ENCODE measurements at regions not wholly inside any gene's neighbourhood (a gene's known extent, or its start where the extent isn't known, plus 50 kb on each side); places are given as distances from the start of the nearest gene placed in this dataset.
"Not testable (repeated sequence)": the region's sequence is repeated elsewhere in the genome, so short reads cannot be mapped to it uniquely, and the experiment has no call there.

DNA sequence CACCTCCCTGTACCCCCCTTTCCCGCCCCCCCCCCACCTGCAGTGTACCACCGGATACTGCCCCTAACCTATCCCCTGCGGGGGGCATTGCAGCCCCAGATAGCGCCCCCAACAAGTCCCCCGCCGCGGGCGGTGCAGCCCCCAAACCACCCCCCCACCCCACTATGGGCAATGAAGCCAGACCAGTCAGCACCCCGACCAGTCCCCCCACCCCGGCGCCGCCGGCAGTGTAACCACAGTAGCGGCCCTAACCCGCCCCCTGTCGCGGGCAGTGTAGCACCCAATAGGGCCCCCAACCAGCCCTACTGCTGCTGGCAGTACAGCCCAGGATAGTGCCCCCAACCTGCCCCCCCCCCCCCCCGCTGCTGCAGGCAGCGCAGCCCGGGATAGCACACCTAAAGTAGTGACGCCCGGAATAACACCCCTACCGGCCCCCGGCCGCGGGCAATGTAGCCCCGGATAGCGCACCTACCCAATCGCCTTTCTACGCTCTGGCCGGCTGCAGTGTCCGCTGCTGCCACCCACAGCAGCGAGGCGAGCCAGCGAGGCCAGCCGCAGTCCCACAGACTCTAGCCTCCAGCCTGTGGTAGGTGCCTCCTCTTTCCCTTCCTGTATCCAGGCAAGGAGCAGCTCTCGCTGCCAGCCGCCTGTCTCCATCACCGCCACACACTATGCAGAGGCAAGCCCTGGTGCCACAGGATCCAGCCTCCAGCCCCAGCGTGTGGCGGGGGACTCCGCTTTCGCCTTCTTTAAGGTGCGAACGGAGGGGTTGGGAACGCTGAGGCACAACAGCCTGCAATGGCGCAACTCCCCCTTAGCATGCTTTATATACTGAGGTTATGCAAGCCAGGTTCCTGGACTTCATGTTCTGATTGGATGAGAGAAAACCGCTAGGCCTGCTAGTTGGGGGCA, 229.3 kb downstream of the LIPI start:
- not testable (repeated sequence) for TF ChIP-seq NFXL1 (CRISPR knock-in tag; IDR thresholded peaks at IDR 0.05); MTA3 (IDR thresholded peaks at IDR 0.05; ENCODE audit: borderline replicate concordance); CREBBP (IDR thresholded peaks at IDR 0.05; ENCODE audit: low read depth, low read length); MTA2 (IDR thresholded peaks at IDR 0.05; ENCODE audit: low read depth); NFIC (IDR thresholded peaks at IDR 0.05); SMAD3 (CRISPR knock-in tag; conservative IDR thresholded peaks at IDR 0.05); FOS (IDR thresholded peaks at IDR 0.05; ENCODE audit: extremely low read depth, insufficient read length)
- TF ChIP-seq, protein P1, sequence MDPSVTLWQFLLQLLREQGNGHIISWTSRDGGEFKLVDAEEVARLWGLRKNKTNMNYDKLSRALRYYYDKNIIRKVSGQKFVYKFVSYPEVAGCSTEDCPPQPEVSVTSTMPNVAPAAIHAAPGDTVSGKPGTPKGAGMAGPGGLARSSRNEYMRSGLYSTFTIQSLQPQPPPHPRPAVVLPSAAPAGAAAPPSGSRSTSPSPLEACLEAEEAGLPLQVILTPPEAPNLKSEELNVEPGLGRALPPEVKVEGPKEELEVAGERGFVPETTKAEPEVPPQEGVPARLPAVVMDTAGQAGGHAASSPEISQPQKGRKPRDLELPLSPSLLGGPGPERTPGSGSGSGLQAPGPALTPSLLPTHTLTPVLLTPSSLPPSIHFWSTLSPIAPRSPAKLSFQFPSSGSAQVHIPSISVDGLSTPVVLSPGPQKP (CRISPR knock-in tag; IDR thresholded peaks at IDR 0.05) = not testable (repeated sequence)
- TF ChIP-seq, protein P2, sequence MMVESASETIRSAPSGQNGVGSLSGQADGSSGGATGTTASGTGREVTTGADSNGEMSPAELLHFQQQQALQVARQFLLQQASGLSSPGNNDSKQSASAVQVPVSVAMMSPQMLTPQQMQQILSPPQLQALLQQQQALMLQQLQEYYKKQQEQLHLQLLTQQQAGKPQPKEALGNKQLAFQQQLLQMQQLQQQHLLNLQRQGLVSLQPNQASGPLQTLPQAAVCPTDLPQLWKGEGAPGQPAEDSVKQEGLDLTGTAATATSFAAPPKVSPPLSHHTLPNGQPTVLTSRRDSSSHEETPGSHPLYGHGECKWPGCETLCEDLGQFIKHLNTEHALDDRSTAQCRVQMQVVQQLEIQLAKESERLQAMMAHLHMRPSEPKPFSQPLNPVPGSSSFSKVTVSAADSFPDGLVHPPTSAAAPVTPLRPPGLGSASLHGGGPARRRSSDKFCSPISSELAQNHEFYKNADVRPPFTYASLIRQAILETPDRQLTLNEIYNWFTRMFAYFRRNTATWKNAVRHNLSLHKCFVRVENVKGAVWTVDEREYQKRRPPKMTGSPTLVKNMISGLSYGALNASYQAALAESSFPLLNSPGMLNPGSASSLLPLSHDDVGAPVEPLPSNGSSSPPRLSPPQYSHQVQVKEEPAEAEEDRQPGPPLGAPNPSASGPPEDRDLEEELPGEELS (CRISPR knock-in tag; IDR thresholded peaks at IDR 0.05; ENCODE audit: borderline replicate concordance) = not testable (repeated sequence)
- TF ChIP-seq, protein P3, sequence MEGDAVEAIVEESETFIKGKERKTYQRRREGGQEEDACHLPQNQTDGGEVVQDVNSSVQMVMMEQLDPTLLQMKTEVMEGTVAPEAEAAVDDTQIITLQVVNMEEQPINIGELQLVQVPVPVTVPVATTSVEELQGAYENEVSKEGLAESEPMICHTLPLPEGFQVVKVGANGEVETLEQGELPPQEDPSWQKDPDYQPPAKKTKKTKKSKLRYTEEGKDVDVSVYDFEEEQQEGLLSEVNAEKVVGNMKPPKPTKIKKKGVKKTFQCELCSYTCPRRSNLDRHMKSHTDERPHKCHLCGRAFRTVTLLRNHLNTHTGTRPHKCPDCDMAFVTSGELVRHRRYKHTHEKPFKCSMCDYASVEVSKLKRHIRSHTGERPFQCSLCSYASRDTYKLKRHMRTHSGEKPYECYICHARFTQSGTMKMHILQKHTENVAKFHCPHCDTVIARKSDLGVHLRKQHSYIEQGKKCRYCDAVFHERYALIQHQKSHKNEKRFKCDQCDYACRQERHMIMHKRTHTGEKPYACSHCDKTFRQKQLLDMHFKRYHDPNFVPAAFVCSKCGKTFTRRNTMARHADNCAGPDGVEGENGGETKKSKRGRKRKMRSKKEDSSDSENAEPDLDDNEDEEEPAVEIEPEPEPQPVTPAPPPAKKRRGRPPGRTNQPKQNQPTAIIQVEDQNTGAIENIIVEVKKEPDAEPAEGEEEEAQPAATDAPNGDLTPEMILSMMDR (IDR thresholded peaks at IDR 0.05 in 2 of 3, conservative IDR thresholded peaks at IDR 0.05 in 1 of 3; ENCODE audit: insufficient read depth in 2 of 3, low read depth in 1 of 3, low read length in 3 of 3) = not testable (repeated sequence)
- TF ChIP-seq, protein P4, sequence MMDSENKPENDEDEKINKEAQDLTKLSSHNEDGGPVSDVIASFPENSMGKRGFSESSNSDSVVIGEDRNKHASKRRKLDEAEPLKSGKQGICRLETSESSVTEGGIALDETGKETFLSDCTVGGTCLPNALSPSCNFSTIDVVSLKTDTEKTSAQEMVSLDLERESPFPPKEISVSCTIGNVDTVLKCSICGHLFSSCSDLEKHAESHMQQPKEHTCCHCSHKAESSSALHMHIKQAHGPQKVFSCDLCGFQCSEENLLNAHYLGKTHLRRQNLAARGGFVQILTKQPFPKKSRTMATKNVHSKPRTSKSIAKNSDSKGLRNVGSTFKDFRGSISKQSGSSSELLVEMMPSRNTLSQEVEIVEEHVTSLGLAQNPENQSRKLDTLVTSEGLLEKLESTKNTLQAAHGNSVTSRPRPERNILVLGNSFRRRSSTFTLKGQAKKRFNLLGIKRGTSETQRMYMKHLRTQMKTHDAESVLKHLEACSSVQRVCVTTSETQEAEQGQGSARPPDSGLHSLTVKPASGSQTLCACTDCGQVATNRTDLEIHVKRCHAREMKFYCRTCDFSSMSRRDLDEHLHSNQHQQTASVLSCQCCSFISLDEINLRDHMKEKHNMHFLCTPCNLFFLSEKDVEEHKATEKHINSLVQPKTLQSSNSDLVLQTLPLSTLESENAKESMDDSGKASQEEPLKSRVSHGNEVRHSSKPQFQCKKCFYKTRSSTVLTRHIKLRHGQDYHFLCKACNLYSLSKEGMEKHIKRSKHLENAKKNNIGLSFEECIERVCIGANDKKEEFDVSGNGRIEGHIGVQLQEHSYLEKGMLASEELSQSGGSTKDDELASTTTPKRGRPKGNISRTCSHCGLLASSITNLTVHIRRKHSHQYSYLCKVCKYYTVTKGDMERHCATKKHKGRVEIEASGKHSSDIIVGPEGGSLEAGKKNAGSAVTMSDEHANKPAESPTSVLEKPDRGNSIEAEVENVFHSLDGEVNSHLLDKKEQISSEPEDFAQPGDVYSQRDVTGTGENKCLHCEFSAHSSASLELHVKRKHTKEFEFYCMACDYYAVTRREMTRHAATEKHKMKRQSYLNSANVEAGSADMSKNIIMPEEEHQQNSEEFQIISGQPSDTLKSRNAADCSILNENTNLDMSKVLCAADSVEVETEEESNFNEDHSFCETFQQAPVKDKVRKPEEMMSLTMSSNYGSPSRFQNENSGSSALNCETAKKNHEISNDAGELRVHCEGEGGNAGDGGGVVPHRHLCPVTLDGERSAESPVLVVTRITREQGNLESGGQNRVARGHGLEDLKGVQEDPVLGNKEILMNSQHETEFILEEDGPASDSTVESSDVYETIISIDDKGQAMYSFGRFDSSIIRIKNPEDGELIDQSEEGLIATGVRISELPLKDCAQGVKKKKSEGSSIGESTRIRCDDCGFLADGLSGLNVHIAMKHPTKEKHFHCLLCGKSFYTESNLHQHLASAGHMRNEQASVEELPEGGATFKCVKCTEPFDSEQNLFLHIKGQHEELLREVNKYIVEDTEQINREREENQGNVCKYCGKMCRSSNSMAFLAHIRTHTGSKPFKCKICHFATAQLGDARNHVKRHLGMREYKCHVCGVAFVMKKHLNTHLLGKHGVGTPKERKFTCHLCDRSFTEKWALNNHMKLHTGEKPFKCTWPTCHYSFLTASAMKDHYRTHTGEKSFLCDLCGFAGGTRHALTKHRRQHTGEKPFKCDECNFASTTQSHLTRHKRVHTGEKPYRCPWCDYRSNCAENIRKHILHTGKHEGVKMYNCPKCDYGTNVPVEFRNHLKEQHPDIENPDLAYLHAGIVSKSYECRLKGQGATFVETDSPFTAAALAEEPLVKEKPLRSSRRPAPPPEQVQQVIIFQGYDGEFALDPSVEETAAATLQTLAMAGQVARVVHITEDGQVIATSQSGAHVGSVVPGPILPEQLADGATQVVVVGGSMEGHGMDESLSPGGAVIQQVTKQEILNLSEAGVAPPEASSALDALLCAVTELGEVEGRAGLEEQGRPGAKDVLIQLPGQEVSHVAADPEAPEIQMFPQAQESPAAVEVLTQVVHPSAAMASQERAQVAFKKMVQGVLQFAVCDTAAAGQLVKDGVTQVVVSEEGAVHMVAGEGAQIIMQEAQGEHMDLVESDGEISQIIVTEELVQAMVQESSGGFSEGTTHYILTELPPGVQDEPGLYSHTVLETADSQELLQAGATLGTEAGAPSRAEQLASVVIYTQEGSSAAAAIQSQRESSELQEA (IDR thresholded peaks at IDR 0.05; ENCODE audit: low read depth) = not testable (repeated sequence)
